Neural progenitor cell (in vitro differentiated cells): ENCODE measurements at regions not wholly inside any gene's neighbourhood (a gene's known extent, or its start where the extent isn't known, plus 50 kb on each side); places are given as distances from the start of the nearest gene placed in this dataset.

ENCODE experiments used
- EZH2 ChIP-seq: fragments of 200-600 bp; sonication (generic); IDR thresholded peaks from 2 replicates; pipeline ENCODE4 v1.6.1; 2017; ENCODE audit warnings: antibody characterized with exemption, mild to moderate bottlenecking, moderate library complexity
- EZH2phosphoT487 ChIP-seq: fragments of 200-600 bp; sonication (generic); IDR thresholded peaks from 2 replicates; pipeline ENCODE4 v1.6.1; 2017; ENCODE audit warnings: antibody characterized with exemption
- TF ChIP-seq, protein P1 (sequence below): fragments of 200-600 bp; sonication (generic); IDR thresholded peaks from 2 replicates; pipeline ENCODE4 v1.5.1; 2017; ENCODE audit warnings: antibody characterized with exemption, mild to moderate bottlenecking

DNA sequence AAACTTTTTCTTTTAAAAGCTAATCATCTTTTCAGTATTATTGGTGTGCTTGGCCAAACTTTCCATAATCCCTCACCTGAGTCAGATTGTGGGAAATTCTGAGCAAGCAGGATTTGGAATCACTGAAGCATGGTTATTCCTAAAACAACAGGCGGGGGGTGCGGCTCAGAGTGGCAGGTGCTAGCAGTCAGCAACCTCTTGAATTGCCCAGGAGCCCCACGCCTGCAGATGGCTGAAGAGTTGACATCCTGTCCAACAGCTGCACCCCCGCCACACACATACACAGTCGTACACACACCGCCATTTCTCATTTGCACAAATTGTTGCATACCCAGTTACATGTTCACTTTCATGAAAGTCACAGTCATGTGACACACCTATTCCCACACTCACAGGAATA is 96.6 kb downstream of the LHX2 start:
- TF ChIP-seq, protein P1, sequence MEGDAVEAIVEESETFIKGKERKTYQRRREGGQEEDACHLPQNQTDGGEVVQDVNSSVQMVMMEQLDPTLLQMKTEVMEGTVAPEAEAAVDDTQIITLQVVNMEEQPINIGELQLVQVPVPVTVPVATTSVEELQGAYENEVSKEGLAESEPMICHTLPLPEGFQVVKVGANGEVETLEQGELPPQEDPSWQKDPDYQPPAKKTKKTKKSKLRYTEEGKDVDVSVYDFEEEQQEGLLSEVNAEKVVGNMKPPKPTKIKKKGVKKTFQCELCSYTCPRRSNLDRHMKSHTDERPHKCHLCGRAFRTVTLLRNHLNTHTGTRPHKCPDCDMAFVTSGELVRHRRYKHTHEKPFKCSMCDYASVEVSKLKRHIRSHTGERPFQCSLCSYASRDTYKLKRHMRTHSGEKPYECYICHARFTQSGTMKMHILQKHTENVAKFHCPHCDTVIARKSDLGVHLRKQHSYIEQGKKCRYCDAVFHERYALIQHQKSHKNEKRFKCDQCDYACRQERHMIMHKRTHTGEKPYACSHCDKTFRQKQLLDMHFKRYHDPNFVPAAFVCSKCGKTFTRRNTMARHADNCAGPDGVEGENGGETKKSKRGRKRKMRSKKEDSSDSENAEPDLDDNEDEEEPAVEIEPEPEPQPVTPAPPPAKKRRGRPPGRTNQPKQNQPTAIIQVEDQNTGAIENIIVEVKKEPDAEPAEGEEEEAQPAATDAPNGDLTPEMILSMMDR = no peak
- TF ChIP-seq EZH2phosphoT487 (no peak), EZH2 (no peak)
